HG03139 (cell line): ENCODE measurements at regions not wholly inside any gene's neighbourhood (a gene's known extent, or its start where the extent isn't known, plus 50 kb on each side); places are given as distances from the start of the nearest gene placed in this dataset.

Experiments used
- ATAC-seq: cut with Tn5 transposase; IDR thresholded peaks from one replicate; pipeline ENCODE4 v1.9.1; 2021; ENCODE audit not compliant: unreplicated experiment

DNA sequence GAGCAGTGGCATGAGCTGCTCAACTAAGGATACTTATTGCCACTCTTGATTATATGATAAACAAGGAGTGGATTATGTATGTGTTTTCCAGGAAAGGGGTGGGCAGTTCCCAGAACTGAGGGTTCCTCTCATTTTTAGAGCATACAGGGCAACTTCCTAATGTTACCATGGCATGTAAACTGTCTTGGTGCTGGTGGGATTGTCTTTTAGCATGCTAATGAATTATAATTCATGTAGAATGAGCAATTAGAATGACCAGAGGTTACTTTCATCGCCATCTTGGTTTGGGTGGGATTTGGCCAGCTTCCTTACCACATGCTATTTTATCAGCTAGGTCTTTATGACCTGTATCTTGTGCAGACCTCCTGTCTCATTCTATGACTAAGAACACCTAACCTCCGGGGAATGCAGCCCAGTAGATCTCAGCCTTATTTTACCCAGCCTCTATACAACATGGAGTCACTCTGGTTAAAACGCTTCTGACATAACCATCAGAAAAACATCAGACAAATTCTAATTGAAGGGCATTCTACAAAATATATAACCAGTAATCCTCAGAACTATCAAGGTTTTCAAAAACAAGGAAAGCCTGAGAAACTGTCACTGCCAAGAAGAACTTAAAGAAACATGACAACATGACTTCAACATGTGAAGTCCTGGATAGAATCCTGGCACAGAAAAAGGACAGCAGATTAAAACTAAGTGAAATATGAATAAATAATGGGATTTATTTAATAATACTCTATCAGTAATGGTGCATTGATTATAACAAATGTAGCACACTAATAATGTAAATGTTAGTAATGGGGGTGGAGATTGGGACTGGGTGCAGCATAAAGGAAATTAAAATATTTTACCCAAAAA lies 365.0 kb downstream of the SEMA3D start:
- ATAC-seq, result no peak

DNA sequence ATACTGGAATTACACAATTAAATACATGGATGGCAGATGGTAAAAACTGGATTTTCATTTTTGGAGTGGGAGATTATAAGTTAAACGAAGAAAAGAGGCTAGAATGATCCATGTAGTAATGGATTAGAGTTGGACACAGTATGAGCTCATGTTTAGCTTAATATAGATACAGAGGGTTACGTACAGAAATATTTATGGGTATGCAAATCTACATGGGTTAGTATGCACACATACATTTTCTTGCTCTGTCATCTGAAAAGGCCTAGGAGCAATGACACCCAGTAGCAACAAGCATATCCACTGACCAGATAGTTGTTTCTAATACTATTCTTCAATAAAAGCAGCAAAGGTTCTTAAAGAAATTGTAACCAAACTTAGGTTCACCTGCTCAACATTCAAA lies 366.4 kb downstream of the SEMA3D start:
- no peak for ATAC-seq

DNA sequence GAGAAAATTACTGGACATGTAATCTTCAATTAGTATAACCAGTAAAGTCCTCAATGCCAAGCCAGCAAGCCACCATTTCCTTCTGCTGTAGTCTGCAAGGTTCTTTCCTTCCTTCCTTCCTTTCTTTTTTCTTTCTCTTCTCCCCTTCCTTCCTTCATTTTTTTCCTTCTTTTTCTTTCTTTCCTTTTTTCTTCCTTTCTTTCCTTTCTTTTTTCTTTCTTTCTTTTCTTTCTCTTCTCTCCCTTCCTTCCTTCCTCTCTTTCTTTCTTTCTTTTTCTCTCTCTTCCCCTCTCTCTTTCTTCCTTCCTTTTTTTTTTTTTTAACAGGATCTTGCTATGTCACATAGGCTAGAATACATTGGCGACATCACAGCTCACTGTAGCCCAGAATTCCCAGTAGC lies 369.8 kb downstream of the SEMA3D start:
- ATAC-seq, result no peak

DNA sequence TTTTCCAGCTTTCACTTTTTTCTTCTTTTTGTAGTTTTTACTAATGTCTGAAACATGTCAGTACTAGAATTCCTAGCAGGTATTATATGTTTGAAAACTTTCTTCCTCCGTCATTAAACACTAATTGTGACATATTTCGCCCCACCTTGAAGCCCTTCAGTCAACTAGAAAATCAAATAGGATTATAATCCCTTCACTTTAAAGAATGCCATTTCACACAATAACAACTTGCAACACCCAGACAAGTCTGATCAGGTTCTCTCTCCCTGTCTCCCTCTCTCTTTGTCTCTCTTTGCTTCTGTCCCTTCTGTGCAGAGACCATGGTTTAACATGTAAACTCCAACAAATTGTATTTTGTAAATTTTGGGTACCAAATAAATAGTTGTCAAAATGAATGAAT lies 373.5 kb downstream of the SEMA3D start:
- no peak for ATAC-seq

DNA sequence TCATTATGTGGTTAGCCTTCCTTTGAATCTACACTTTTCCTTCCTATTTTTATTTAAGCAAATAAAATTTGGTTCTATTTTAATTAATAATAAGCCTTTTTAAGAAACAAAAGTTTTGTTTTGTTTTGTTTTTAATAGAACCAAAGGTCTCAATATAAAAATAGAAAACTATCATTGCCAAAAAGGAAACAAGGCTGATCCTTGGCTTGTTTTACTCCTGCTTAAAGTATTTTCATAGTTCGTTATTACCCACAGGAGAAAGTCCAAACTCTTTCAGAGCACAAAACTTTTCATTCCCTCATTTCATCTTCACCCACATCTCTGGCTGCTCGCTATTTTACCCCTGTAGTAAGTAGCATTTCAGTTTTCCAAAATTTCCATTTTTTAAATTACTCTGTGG lies 374.8 kb downstream of the SEMA3D start:
- ATAC-seq, result no peak

DNA sequence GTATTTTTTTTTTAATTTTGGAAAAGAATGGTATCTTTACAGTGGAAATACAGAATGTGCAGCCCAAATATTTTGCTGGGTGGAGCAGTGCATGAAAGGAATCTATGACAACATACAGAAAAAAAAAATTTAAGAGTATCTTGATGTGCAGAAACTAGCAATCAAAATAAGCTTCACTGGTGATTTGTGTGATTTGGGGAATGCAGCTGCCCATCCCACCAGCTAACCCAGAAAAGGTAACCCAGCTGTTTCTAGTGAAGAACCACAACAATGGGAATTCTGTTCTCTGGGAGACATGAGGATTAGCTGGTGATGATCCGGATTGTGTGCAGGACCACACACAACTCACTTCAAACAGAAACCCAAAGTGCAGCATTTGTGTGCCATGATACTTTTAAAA lies 375.5 kb downstream of the SEMA3D start:
- ATAC-seq, result no peak

DNA sequence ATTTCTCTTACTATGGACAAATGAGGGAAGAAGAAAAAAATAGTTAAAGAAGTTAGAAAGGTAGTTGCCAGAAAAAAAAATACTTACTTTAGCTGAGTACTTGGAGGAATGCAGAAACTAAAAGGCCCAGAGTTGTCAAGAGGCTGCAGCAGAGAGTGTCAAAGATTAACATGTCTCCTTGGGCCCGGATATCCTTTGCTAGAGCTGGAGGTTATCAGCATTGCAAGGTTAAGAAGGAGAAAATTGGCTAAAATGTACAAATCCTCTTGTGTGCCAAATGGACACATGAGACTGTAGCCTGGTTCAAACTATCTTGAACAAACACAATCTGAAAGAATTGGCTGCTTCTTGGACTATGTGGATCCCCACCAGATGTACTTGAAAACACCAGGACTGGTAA lies 377.0 kb downstream of the SEMA3D start:
- ATAC-seq, result no peak

DNA sequence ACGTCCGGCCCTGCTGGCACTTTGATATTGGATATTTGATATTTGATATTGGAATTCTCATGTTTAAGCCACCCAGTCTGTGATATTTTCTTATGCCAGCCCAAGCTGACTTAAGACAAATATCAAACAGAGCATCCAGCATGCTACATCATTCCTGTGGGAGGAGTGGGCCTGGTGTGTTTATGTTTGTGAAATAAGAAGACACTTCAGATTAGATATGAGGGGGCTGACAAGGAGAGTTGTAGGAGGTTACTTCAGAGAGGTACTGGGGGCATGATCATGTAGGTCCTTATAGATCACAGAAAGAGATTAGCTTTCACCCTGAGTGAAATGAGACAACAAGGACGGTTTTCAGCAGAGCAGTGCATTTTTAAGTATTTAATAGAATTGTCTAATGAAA lies 382.9 kb downstream of the SEMA3D start:
- ATAC-seq, result no peak

DNA sequence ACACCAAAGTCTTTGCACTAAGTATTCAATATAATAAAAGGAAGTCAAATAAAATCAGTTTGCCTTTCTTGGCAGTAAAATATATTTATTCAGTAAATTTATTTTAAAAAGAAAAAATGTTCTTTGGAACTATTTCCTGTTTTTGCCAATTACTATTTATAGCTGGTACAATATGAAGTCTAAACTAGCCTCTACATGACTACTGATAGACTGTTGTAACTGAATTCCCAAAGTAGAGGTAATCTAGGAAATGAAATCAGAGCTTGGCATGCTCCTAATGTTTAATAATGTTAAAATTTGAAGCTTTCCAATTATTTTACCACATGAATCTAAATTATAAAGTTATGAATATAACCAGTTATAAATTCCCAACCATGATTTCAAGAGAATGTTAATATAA lies 385.5 kb downstream of the SEMA3D start:
- no peak for ATAC-seq

DNA sequence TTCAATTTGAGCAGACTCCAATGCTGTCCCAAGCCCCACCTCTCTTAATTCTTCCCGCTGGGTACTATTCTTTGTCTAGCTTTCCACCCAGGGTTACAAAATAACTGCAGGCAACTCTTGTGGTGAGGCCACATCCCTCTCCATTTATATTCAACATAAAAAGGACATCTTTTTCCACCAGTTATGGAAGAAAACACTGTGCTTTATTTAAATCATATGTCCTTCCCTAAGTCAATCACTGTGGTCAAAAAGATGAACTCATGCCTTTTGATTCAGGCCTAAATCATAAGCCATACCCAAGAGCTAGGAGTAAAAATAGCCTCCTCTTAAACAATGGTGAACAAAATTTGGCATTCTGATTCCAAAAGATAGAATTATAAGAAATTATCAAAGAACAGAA lies 386.0 kb downstream of the SEMA3D start:
- ATAC-seq, result no peak

DNA sequence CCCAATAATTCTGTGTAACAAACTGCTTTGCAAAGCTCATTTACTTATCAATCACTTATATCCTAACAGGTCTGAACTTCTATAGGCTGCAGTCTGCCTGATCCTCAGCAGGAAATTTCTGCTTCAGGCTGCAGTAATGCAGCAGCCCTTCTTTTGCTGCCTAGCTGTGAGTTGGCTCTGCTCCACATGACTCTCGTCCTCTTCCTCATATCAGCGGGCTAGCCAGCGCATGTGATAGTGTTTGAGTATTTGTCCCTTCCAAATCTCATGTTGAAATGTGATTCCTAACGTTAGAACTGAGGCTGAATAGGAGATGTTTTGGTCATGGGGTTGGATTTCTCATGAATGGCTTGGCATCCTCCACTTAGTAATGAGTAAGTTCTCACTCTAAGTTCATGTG lies 387.8 kb downstream of the SEMA3D start:
- no peak for ATAC-seq

DNA sequence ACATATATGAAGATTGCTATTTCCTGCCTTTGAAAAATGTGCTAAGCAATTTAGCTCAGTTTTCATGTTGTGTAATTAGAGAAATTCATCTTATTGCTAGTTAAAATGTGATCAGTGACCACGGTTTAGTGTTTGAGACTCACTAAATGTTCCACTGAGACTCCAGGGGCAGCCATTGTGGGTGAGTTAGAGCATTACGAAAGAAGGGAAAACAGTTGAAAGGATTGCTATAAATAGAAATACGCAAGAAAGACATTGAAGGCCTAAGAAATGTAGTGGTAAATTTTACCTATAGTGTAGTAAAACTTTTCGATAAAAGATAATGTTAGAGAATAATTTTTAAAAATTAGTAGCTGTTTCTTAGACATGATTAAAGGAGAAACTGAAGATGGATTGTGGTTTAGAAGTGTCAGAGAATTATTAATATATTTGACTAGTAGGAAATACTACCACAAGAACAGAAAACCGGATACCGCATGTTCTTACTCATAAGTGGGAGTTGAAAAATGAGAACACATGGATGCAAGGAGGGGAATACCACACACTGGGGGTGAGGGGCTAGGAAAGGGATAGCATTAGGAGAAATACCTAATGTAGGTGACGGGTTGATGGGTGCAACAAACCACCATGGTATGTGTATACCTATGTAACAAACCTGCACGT lies 394.5 kb downstream of the SEMA3D start:
- ATAC-seq, result no peak

DNA sequence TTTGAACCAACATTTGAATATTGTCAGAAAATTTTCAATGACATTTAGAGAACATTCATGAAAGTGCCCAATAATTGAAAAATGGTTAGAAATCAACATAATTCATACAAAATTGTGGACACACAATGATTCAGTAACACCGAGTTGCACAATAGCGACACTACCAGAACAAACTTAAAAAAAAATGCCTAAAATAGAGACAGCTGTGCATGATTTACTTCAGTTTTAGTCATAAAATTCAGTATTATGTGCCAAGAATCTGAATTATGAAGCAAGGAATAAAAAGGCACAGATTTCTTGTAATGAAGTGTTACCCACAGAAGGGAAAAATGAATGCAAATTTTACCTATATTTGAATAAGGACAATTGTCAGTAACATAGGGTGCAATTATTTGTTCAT lies 396.0 kb downstream of the SEMA3D start:
- ATAC-seq, result no peak

DNA sequence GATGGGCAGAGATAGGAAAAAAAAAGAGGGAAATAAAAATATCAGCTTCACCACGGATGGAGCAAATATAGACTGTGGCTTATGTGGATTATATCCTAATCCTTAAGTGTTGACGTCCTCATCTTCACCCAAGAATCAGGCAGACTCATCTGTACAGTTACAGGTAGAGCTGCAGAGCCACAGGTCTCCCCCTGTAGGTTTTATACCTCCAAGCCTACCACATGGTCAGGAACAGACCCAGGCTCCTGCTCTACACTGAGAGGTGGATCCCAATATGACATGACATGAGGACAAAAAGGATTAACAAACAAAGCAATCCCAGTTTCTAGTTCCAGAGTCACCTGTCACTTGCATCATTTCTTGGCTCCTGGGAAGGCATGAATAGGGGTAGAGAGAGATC lies 400.8 kb downstream of the SEMA3D start:
- ATAC-seq, result no peak

DNA sequence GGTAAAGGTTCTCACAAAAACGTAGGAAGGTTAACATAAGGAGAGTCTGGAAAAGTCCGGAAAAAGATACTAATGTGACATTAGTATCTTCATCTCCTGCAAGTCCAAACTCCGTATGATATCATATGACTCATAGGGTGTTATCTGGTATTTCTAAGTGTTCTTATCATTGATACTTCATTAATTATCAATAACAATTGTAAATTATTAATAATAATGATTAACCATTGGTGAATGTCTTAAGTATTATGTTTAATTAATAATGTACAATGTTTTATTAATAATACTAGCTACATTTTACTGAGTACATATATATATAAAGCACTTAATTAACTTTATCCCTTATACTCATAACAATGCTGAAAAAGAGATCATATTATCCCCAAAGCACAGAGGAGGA lies 402.4 kb downstream of the SEMA3D start:
- no peak for ATAC-seq

DNA sequence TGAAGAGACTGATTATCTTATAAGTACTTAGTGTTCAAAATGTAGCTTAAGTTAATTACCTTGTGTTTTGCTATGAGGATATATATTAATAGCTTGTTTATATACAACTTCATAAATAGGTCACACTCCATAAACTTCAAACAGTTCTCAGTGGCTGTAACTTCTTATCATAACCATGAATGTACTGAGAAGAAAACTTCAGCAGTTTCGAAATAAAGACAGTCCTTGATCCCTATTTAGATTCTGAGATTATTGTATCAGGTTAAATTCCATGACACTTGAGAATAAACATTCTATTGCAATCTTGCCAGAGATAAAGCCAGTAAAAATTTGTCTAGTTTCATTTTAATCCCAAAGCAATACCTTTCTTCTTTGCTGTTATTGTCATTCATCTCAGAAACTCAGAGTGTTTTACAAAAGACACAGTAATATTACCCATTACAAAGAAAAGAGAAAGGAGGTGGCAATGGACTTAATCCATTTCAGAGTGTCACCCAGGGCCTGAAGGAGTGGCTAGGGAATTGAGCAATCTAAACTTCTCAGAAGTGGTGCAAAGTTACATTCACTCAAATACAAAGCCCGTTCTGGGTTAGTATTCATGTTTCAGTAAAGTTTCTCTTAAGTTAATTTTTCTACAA lies 403.6 kb downstream of the SEMA3D start:
- no peak for ATAC-seq

DNA sequence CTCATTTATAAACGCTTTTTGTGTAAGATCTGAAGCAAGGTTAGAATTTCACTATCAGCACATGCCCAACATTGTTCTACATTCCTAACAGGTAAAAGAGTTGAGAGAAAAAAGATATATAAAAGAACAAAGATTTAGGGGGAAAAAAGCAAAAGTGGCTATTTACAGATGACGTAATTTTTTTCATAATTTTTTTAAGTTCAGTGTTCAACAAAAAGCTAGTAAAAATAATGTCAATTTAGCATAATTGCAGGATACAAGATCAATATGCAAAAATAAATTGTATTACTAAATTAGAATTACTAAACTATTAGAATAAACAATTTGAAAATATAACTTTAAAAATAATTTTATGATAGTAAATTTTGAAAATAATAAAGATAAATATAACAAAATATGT lies 405.0 kb downstream of the SEMA3D start:
- no peak for ATAC-seq

DNA sequence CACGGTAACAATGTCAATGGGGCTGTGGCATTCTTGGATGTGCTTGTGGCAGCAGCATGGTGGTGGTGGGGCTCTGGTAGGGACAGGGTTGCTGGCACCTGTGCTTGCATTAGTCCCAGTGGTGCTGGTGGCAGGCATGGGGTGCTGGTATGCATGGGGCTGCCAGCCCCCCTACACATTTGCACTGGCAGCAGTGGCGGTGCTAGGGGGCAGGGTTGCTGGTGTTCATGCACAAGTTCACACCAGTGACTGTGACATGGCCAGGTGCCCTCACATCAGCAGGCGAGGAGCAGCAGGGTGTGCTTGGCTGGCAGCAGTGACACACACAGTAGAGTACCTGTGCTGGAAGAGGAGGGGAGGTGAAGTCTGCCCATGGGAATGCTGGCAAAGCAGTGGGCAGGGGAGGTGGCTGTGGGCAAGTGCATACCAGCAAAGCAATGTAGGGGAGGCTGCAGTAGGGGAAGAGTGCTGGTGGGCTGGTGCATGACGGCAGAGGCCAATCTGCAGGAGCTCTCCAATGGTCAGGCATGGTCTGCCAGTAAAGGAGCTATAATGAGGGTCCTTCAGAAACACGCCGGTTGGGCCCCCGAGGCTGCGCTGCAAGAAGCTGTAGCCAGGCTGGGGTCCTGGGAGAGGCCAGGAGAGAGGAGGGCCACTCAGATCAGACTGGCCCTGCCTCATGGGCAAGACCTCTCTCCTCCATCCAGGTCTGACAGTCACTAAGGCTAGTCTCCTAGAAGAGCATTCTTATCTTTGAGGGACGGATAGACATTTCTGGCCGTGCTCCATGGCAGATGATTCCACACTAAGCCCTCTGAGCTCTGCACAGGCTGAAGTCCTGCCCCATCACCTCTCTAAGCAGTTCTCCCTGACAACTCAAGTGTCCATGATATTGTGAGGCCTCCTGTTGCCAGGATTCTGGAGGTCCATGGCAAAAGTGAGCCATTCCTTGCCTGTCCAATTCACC lies 406.4 kb downstream of the SEMA3D start:
- ATAC-seq, result no peak

DNA sequence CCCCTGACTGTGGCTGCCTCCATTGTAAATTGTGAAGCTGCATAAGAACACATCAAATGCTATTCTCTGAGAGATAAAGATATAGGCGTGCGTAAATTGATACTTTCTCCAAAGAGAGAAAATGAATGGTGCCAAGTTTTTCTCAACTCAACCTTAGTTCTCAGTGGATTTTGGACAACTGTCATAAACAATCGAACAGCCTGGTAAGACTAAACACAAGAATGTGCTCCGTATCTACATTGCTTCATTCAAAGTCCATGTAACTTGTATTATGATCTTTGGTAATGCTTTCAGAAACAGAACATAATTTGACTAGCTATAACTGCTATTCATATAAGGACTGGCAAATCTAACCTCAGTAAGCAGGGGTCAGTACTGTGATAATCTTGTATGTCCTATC lies 429.1 kb downstream of the SEMA3D start:
- no peak for ATAC-seq

DNA sequence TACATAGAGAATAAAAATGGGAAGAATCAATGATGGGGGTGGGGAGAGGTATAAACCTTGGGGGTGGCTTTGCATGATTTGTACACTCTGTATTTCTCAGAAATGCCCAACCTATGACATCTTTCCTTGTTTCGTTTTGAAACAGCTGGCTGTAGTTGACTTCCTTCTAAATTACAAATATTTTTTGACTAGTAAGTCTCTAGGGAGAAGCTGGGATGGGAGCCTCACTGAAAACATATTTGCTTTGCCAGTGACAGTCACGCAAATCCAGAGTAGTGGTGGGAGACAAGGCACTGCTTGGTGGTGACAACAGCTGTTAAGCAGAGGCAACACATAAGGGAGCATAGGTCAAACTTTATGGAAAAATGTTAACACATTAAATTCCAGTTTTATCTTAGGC lies 440.5 kb downstream of the SEMA3D start:
- ATAC-seq, result no peak

DNA sequence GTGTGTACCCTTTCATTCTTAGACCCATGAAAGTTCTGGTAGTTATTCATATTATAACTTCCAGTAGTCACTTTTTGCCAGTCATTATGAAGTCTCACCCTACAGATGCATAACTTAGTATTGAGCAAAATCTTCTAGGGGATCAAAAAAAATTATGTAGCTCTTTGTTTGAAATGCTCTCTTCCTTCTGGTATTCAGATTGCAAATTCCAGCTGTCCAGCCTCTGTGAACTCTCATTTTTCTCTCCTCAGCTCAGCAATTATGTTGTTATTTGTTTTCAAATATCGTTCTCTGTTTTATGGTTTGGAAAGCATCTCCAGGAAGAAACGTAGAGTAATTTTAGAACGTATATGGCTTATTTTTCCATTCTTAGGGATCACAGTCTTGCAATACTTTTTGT lies 442.5 kb downstream of the SEMA3D start:
- ATAC-seq, result no peak
